ENCODE measurements at regions not wholly inside any gene's neighbourhood (a gene's known extent, or its start where the extent isn't known, plus 50 kb on each side); places are given as distances from the start of the nearest gene placed in this dataset.

- TF ChIP-seq CTCF (IDR thresholded peaks at IDR 0.05; ENCODE audit: extremely low read depth in 1 of 2, insufficient read depth in 1 of 2, low read depth in 1 of 2, low read length in 2 of 2) = no peak
- TF ChIP-seq POLR2A (IDR thresholded peaks at IDR 0.05; ENCODE audit: low read depth, low read length) = no peak
- no peak for TF ChIP-seq POLR2AphosphoS5 (IDR thresholded peaks at IDR 0.05; ENCODE audit: insufficient read depth, low read depth, low read length)
Observed at GRCh38 chr14:103231376-103232019, 102.5 kb upstream of the EIF5 start.

Measured in endothelial cell of umbilical vein (primary cell).